Sciatic nerve (tissue), 2 donors: ENCODE measurements at regions not wholly inside any gene's neighbourhood (a gene's known extent, or its start where the extent isn't known, plus 50 kb on each side); places are given as distances from the start of the nearest gene placed in this dataset.
"Not testable (repeated sequence)": the region's sequence is repeated elsewhere in the genome, so short reads cannot be mapped to it uniquely, and the experiment has no call there.

ENCODE experiments used
- ATAC-seq: fragments of 200-7000 bp; cut with Tn5 transposase; one replicate; pipeline ENCODE4 v1.9.1; 2020; ENCODE audit warnings: mild to moderate bottlenecking, moderate library complexity
- DNase-seq: peaks from one replicate; pipeline ENCODE4 v3.0.0-alpha.2; 2020; ENCODE audit warnings: low spot score
- intact Hi-C: fragments of 100-400 bp; cut with DNase I; formaldehyde crosslinking; loops from one replicate; pipeline ENCODE4 v1.14.2; 2022
- donor health status: DM: no; HTN: no; CAD: no.
- donor health status: DM: no; HTN: no; CAD: no.

DNA sequence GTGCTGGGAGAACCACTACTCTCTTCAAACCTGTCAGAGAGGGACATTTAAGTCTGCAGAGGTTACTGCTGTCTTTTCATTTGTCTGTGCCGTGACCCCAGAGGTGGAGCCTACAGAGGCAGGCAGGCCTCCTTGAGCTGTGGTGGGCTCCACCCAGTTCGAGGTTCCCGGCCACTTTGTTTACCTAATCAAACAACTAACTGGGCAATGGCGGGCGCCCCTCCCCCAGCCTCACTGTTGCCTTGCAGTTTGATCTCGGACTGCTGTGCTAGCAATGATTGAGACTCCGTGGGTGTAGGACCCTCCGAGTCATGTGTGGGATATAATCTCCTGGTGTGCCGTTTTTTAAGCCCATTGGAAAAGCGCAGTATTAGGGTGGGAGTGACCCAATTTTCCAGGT, 69.0 kb upstream of the KLHL4 start:
- ATAC-seq, intact Hi-C loops, DNase-seq: not testable (repeated sequence)

GRCh38 chrX:87465757-87466156, 51.8 kb upstream of the KLHL4 start:
- intact Hi-C loops, ATAC-seq, DNase-seq: not testable (repeated sequence)
